ENCODE measurements at regions not wholly inside any gene's neighbourhood (a gene's known extent, or its start where the extent isn't known, plus 50 kb on each side); places are given as distances from the start of the nearest gene placed in this dataset.

DNA sequence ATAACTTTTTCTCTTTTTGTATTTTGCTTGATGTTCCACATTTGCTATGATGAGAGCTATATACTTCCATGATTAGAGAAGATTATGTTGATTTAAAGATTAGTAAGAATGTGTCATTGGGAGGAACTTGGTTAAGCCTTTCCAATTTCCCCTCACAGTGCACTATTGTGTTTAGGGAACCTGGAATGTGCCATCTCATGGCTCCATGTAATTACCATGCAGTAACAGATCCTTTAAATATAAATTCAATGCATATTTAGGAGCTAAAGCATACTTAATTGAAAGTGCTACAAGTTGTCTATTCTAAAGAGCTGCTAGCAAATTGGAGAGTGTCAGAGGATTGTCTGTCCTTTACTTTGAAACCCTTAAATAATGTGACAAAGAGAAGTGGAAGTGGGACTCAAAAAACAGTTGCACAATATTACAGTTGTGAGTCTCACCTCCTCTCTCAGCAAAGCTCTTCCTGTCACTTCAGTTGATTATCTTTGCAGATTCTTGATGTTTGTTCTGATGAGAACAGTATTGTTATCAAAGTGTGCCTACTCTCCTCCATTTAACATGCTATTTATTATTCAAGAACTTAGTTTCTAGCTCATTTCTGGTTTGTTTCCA is 1162.7 kb upstream of the ZEB2 start:
- Histone ChIP-seq H2BK12ac (ENCODE audit: insufficient read length, low read depth, low read length) (no peak overlapping the region), H3K27ac (ENCODE audit: insufficient read length, low read depth, low read length) (no peak overlapping the region), H2AFZ (ENCODE audit: low read length) (no peak overlapping the region), H2BK120ac (ENCODE audit: low read depth, low read length, poor library complexity, severe bottlenecking) (no peak overlapping the region), H3K18ac (ENCODE audit: insufficient read length, low read depth, low read length) (no peak overlapping the region), H2BK5ac (ENCODE audit: insufficient read length, low read length) (no peak overlapping the region), H3K4me2 (ENCODE audit: insufficient read depth, insufficient read length, low read length) (no peak overlapping the region), H3K23ac (ENCODE audit: insufficient read length, low read depth, low read length) (no peak overlapping the region), H4K5ac (ENCODE audit: insufficient read length, low read depth, low read length) (no peak overlapping the region), H3K9ac (ENCODE audit: extremely low read depth, insufficient read length, low read length) (no peak overlapping the region), H4K91ac (ENCODE audit: insufficient read length, low read depth, low read length) (no peak overlapping the region), H2AK5ac (ENCODE audit: insufficient read length, low read length) (no peak overlapping the region), H3K27me3 (ENCODE audit: insufficient read depth, low read length) (no peaks in the 10 kb centered on the region), H3K14ac (ENCODE audit: insufficient read depth, low read length) (no peak overlapping the region), H3K4me1 (ENCODE audit: insufficient read depth, low read length) (no peaks in the 10 kb centered on the region; the same call in 1 of the 2 replicates), H3K23me2 (ENCODE audit: insufficient read length, low read depth, low read length, poor library complexity, severe bottlenecking) (no peaks in the 10 kb centered on the region), H3K56ac (ENCODE audit: insufficient read length, low read depth, low read length) (no peak overlapping the region), H2BK15ac (ENCODE audit: low read depth, low read length) (no peak overlapping the region), H3K4ac (ENCODE audit: low read depth, low read length) (no peak overlapping the region), H3K79me2 (ENCODE audit: insufficient read depth, low read length) (no peaks in the 10 kb centered on the region), H3K79me1 (ENCODE audit: insufficient read depth, low read depth, low read length, poor library complexity, severe bottlenecking) (no peaks in the 10 kb centered on the region), H3T11ph (ENCODE audit: low read length) (no peak overlapping the region), H4K20me1 (ENCODE audit: control insufficient read depth, insufficient read depth, insufficient read length) (no peaks in the 10 kb centered on the region), H2BK20ac (ENCODE audit: low read depth, low read length, poor library complexity, severe bottlenecking) (no peak overlapping the region), H4K8ac (replicated peaks; ENCODE audit: insufficient read length, low read depth, low read length) (no peak overlapping the region), H3K9me3 (ENCODE audit: control insufficient read depth, low read depth, low read length) (no peaks in the 10 kb centered on the region)
- Mint-ChIP-seq H3K36me3 (ENCODE audit: insufficient read depth in 1 of 3, low read depth in 3 of 3) (no peaks in the 10 kb centered on the region), H3K4me3 (no peak overlapping the region), H3K27me3 (ENCODE audit: low read depth) (no peaks in the 10 kb centered on the region), H3K4me1 (peaks cover 8% of the 10 kb centered on the region in 2 experiments), H3K27ac (no peak overlapping the region), H3K9me3 (no peaks in the 10 kb centered on the region)
- DNase-seq: no peak
- TF ChIP-seq, protein P1, sequence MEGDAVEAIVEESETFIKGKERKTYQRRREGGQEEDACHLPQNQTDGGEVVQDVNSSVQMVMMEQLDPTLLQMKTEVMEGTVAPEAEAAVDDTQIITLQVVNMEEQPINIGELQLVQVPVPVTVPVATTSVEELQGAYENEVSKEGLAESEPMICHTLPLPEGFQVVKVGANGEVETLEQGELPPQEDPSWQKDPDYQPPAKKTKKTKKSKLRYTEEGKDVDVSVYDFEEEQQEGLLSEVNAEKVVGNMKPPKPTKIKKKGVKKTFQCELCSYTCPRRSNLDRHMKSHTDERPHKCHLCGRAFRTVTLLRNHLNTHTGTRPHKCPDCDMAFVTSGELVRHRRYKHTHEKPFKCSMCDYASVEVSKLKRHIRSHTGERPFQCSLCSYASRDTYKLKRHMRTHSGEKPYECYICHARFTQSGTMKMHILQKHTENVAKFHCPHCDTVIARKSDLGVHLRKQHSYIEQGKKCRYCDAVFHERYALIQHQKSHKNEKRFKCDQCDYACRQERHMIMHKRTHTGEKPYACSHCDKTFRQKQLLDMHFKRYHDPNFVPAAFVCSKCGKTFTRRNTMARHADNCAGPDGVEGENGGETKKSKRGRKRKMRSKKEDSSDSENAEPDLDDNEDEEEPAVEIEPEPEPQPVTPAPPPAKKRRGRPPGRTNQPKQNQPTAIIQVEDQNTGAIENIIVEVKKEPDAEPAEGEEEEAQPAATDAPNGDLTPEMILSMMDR (conservative IDR thresholded peaks at IDR 0.05): no peak
